NOMO-1 (cell line): ENCODE measurements at regions not wholly inside any gene's neighbourhood (a gene's known extent, or its start where the extent isn't known, plus 50 kb on each side); places are given as distances from the start of the nearest gene placed in this dataset.

Experiments
- DNase-seq, 2 experiments: peaks; one replicate each; lab custom pipeline; 2025; ENCODE audit not compliant: unreplicated experiment in 2 of 2; lab: John Stamatoyannopoulos, UW

GRCh38 chr7:46245586-46246111 is 324.6 kb upstream of the IGFBP3 start:
- no peak for DNase-seq

GRCh38 chr7:46244757-46245156 is 323.7 kb upstream of the IGFBP3 start:
- no peak for DNase-seq

- DNase-seq: no peak
These were observed 322.3 kb upstream of the IGFBP3 start for GRCh38 chr7:46243406-46243805.

- no peak for DNase-seq
These were observed 318.8 kb upstream of the IGFBP3 start for GRCh38 chr7:46239846-46240245.

GRCh38 chr7:46237466-46237865 is 316.4 kb upstream of the IGFBP3 start:
- DNase-seq: no peak

GRCh38 chr7:46233585-46234329 is 312.7 kb upstream of the IGFBP3 start:
- DNase-seq: no peak

- no peak for DNase-seq
These were observed 309.9 kb upstream of the IGFBP3 start for GRCh38 chr7:46230990-46231305.

GRCh38 chr7:46230298-46230989 is 309.4 kb upstream of the IGFBP3 start:
- no peak for DNase-seq

GRCh38 chr7:46229409-46229808 is 308.3 kb upstream of the IGFBP3 start:
- no peak for DNase-seq

GRCh38 chr7:46226860-46227259 is 305.8 kb upstream of the IGFBP3 start:
- no peak for DNase-seq

- no peak for DNase-seq
These were observed 303.3 kb upstream of the IGFBP3 start for GRCh38 chr7:46224363-46224762.

GRCh38 chr7:46220066-46220630 is 299.1 kb upstream of the IGFBP3 start:
- DNase-seq: no peak

GRCh38 chr7:46218461-46219200 is 297.6 kb upstream of the IGFBP3 start:
- no peak for DNase-seq

- no peak for DNase-seq
These were observed 295.0 kb upstream of the IGFBP3 start for GRCh38 chr7:46215987-46216567.

- no peak for DNase-seq
These were observed 293.5 kb upstream of the IGFBP3 start for GRCh38 chr7:46214526-46214925.

- no peak for DNase-seq
These were observed 292.1 kb upstream of the IGFBP3 start for GRCh38 chr7:46213154-46213537.

- DNase-seq: no peak
These were observed 291.5 kb upstream of the IGFBP3 start for GRCh38 chr7:46212425-46213153.

- no peak for DNase-seq
These were observed 289.4 kb upstream of the IGFBP3 start for GRCh38 chr7:46210467-46210866.

GRCh38 chr7:46209611-46210388 is 288.7 kb upstream of the IGFBP3 start:
- DNase-seq: no peak
